HG03135 (cell line): ENCODE measurements at regions not wholly inside any gene's neighbourhood (a gene's known extent, or its start where the extent isn't known, plus 50 kb on each side); places are given as distances from the start of the nearest gene placed in this dataset.

Source experiments
- ATAC-seq: cut with Tn5 transposase; IDR thresholded peaks from one replicate; pipeline ENCODE4 v1.9.1; 2021; ENCODE audit warnings: mild to moderate bottlenecking, moderate library complexity; ENCODE audit not compliant: unreplicated experiment

DNA sequence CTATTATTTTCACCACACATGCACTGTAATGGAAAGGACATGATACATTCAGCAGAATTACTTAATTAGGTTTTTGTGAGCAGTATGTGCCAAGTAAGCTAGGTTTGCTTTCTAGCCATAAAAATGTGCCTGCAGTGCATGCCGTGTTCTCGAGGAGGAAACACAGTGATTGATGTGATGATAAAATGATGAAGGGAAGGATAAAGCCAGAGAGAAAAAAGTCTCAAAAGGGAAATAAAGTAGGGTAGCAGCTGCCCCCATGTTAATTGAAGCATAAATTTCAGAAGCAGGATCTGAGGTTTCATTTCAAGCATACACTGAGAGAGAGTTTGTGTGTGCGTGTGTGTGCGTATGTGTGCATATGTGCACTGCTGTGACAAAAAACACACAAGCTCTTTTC, 714.2 kb upstream of the C9orf72 start:
- ATAC-seq, result no peak

DNA sequence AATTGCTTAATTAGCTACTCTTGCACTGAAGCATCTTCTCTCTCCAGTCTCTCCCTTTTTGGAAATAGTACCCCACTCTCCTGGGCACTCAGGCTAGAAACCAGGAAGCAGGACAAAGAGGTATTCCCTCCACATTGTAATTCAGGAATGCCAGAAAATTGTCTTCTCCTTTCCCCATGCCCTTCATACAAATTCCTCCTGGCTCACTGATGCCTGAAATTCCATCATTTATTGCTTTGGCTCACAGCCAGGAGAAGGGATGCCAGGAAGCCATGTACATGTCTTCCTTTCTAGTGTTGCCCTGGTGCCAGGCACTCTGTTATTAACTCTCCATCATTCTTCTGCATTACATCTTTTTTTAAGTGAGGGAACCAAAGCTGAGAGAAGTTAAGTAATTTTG, 716.5 kb upstream of the C9orf72 start:
- no peak for ATAC-seq

DNA sequence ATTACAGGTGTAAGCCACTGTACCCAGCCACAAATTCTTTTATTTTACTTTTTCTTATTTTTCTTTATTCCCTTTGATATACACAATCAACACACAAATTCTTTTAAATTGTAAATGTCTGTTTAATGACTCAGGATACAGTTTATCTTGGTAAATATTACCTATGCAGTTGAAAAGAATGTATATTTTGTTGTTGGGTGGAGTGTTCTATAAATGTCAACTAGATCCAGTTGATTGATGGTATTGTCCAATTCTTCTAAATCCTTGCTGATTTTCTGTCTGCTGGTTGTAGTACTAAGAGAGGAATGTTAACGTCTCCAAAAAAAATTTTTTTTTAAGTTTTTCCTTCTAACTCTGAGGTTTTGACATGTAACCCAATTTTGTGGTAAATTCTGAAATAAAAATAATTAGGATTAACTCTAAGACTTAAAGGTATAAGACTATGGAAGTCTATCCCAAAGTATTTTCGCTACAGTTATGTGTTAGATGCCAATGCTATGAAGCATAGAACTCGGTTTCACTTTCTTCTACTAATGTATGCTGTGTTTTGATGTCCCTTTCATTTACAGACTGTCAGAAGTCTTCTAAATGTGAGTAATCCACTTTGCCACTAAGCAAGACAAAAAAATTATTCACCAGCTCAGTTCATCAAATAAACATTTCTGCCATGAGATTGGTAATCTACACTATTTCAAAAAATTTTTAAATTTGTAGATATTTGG, 720.2 kb upstream of the C9orf72 start:
- no peak for ATAC-seq

DNA sequence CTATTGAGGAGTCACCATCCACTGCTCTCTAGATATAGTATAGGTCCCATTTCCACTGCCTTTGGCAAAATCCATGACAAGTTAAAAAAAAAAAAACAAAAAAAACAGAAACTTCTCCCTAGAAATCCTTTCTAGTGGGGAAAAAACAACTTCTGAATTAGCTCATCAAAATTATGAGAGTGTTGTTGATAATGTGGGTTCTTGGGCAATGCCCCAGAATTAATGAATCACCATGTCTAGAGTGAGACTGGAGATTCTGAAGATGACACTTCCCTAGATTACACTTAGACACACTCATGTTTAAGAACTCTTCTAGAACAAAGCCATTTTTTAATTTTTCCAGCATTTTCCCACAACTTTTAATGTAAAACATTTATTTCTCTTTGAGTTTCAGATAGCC, 728.0 kb upstream of the C9orf72 start:
- ATAC-seq, result no peak

DNA sequence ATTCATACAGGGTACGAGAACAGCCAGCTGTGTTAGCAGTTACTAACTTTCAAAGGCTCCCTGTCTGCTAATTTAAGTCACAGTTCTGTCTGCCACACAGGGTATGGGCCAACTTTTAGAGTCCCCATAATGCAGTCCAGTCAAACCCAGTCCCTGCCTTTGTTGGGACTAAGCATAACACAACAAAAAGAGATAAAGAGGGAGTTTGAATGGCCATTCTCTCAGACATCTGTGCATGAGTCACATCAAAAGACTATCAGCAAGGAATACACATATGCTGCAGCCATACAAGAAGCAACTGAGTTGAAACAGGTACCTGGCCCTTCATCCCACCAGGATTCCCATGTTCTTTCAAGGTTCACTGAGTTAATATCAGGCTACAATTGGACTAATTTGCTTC, 744.5 kb upstream of the C9orf72 start:
- no peak for ATAC-seq

DNA sequence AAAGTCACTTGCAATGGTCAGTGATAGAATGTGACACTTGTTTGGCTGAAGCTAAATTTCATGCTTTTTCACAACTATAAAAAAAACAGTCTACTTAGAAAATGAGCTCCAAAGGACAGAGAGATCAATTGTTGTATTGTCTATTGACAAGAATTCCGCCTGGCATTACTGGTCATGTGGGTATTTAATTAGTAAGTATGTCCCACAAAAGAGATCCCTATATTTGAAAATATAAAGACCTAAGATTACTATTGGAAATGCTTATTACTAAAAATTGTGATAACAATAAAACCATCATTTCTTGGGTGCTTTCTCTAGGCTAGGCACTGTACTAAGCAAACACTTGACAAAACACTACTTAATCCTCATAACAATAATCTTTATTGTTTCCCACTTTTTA, 745.2 kb upstream of the C9orf72 start:
- ATAC-seq, result no peak

DNA sequence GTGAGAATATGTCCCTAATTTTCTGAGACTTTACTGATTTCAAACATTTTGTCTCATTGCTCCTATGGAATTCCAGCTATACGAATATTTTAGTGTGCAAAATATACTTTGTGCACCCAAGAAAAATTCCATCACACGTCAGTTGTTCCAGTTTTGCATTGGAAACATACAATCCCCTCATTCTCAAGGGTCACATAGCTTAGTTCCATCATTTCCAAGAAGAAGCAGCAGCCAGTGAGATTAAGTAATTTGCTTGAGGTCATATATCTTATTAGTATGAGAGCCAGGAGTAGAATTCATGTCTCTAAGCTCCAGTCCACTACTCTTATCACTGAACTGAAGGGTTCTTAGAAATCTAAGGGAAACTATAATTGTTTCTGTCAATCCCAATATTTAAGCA, 746.7 kb upstream of the C9orf72 start:
- no peak for ATAC-seq

DNA sequence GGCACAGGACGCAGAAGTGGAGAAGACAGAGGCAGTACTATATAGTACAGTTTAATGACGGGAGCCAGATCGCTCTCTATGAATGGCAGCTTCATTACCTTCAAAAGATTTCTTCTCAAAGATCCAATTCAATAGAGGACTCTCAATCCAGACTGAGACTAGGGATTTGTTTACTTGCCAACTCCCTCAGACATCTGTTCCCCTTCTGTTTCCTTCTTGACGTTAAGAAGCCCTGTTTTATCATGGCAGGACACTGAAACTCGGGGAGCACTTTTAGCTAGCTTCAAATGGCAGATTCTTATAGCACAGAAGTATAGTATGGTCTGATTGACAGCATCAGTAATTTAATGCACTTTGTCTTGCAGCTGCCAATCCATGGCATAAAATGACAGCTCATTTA, 747.3 kb upstream of the C9orf72 start:
- no peak for ATAC-seq

DNA sequence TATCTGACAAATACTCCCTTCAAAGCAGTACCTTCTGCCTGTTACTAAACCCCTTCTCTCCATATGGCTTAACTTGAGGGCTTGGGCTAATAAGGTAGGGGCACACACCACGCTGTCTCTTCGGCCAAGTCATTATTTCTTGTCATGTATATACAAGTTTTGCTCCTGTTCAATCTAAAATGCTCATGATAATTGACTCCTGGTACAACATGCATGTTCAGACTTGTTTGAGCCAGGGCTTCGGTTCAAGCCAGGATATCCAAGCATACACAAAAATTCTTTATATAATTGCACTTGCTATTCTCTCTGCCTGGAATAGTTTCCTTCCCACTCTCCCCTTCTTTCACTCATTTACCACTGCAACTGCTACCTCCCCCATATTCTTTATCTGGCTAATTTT, 756.0 kb upstream of the C9orf72 start:
- ATAC-seq, result no peak

DNA sequence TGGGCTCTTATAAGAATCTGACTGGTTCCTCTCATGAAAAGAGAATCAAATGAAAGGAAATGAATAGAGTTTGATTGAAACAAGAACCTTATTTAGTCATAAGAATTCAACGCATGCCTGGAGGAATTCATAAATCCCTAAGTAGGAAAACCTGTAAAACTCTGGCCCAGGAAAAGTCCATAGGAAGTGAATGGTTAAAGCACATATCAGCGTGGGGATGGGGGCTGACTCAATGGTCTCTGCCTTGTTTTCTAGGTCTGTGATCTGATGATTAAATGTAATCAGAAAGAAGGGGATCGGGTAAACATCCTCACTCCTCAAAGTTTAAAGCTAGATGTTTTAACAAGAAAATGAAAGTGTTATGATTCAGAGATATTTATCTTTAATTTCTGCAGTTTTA, 759.4 kb upstream of the C9orf72 start:
- no peak for ATAC-seq

DNA sequence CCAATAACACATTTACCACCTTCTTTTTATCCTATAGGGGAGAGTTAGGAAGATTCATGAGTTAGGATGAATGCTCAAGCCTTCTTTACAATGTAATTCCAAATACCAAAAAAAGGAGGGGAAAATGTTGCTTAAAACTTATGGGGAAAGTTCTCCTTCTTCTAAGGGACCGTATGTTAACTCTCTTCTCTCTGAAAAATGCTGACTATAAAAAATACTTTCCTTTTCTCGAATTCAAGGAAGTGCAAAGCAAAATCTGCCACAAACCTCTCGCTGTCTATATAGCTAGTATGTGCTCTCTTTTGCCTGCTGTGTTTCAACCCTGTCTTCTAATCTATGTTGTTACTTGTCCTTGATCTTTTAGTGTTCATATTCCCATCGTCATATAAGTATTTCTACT, 768.6 kb upstream of the C9orf72 start:
- no peak for ATAC-seq

DNA sequence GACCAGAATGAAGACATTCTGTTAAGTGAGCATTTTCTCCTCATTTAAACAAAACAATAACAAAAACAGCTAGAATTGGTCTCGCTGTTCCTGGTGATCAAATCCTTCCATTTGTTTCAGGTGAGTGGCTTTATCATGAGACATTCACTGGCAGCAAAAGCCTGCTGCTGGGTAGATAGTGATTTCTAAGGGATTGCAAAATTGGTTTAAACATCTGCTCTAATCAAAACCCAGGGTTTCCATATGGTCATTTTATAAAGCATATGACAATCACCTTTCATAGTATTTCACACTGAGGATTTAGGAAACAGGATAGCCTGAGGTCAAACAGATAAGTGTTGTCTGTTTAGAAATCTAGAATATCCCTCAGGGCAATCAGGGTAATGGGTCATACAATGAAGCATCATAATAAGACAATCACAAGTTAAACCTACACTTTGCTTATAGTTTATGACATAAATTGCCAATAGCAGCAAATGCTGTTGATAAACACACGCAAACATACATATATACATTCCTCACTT, 769.6 kb upstream of the C9orf72 start:
- no peak for ATAC-seq

DNA sequence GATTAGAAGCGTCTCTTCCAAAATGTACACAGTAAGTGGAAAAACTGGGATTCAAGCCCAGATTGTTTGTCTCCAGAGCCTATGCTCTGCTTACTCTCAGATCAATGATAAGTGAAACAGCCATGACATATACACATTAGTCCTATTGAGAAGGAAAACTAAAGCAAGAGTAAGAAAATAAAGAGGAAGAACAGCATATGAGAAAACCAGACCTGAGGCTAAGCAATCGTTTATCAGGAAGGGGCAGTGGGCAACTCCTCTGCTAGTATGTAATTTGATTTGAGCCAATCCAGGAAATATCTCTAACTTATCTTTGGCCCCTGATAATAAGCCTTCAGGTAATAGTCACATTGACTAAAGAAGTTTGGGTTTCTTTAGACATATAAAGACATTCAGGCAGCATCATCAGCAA, 789.9 kb upstream of the C9orf72 start:
- ATAC-seq, result no peak

DNA sequence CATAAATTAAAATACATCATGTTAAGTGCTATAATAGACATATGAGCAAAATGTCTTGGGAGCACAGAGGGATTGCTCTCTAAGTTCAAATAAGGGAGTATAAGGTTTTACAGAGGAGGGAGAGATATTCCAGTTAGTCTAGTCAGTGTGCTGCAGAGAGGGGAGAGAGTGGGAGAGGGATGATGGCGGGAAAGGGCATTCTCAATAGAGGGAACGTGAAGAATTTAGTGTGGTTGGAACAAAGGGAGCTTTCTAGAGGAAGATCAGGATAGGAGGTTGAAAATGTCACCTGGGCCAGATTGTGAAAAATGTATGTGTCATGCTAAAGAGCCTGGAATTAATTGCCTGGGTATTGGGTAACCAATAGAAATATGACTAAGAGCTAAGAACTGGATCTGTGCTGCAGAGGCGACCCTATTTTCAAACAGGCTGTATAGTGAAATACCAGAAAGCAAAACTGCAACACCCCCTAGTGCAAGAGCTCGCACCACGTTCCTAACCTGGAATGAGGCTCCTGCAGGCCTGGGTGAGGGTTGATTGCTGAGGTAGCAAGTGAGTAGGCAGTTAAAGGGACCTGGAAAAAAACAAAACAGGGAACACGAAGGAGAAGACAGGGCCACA, 791.8 kb upstream of the C9orf72 start:
- no peak for ATAC-seq

DNA sequence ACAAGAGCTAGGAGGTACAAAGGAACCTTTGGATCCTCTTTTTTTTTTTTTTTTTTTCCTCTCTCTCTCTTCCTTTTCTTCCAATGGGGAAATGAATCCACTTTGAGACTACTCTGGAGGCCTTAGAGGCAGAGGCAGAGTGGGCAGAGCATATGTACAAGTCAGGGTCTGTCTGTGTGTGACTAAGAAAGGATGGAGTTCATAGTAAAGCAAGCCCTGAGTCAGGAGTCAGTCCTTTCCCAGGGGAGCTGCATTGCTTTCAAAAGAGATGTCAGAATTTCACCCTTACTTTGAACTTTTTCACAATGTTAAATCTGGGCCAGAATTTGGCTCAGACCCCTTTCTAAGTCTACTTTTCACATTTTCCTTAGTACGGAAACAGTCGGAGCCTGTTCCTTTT, 792.4 kb upstream of the C9orf72 start:
- no peak for ATAC-seq

DNA sequence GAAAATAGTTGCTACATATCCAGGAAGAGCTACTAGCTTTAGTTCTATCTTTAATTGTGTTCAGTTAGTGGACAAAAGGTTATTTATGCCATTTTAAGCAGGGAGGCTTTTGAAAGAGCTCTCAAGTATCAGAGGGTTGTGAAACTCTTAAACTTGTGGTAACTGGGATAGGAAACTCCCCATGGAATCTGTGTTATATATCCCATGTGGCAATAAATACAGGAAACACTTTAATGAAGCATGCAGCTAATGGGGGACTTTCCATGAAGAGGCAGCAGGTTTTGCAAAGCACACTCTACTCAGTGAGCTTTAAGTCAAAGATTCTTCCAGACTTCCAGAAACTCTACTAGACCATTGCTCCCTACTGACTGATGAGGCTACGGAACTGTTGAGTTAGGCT, 805.0 kb upstream of the C9orf72 start:
- no peak for ATAC-seq

DNA sequence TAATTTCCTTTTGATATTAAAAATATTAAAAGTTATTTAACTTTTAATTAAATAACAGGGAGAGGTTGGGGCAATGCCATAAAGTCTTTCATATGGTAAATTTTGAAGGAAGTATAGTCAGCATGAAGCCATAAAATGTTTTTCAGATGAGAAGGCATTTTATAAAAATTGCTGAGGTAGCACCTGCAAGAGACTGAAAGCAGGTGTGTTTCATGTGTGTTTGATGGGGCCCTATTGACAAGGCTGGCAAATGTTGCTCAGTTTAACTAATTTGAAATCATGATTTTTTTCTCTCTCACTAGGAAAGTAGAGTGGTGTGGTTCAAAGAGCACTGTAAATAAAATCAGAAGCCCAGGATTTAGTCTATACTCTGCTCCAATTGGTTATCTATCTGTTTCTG, 805.8 kb upstream of the C9orf72 start:
- ATAC-seq, result no peak

DNA sequence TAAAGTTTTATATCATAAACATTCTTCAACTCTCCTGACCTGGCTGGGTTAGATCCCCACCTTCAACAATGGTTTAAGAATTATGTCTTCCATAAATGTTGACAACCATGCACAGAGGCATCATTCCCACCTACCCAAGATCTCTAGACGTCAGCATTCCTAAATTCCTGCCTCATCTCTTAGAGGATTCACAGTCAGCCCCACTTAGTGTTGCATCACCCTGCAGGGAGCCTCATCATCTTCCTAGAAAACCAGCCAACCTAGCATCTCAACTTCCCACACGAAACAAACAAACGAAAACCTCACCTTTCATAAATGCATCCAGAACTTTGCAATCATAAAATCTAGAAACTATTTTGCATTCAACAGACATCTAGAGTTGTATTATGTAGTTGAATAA, 816.1 kb upstream of the C9orf72 start:
- no peak for ATAC-seq

DNA sequence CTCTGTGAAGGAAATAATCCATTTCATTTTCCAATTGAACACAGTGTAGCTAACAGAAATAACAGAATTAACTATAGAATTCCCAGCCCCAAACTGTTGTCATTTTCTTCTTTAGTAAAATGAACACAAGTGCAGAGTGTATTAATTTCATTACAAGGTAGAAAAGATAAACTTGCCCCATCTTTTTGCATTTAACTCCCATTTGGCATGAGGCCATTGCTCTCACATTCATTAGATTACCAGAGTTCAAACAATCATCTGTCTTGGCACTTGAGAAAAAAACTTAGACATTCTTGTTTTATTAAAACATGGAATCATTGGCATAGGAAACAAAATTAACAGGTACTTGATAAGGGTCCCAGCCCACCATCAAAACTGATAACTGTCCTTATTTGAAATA, 821.5 kb upstream of the C9orf72 start:
- ATAC-seq, result no peak

DNA sequence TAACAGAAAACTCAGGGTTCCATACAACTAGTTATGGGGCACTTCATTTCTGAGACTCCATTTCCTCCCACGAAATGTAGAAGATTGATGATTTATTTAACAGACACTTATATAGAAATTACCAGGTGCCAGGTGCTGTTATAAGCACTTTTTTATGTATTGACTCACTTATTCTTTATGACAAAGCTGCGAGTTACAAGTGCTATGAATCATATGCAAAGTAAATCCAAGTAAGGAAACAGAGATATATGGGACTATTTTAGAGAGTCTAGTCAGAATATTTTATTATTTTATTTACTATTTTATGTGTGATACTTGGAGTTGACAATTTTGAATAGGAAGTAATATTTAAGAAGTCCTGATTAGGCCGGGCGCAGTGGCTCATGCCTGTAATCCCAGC, 822.8 kb upstream of the C9orf72 start:
- ATAC-seq, result no peak

DNA sequence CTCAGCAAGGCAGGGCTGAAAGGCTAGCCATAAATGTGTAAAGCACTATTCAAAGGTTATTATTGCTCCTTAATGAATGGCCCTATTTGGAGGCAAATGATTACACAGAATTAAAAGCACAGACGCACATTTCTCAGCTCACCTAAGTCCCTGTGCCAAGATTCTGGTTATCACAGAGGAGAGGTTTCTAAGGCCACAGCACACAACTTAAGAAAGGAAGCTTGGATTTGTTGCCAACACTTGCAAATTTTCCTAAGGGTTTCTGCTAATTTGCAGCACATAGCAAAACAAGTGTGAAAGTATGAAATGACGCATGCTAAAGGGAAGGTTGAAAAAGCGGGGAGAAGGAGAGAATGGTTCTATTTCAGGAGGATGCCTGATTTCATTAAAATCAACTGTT, 834.1 kb upstream of the C9orf72 start:
- ATAC-seq, result no peak

DNA sequence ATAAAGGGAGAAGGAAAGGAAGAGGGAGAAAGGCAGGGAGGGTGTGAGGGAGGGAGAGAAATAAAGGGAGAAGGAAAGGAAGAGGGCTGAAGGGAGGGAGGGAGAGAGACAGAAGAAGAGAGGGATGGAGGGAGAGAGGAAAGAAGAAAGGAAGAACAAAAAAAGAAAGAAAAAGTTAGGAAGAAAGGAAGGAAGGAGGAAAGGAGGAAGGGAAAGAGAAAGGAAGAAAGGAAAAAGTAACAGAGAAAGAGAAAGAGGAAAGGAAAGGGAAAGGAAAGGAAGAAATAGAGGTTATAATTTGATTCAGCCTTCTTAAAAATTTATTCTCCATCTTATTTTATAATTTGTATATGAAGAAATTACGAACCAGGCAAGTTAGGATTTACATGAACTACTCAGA, 836.6 kb upstream of the C9orf72 start:
- ATAC-seq, result no peak

DNA sequence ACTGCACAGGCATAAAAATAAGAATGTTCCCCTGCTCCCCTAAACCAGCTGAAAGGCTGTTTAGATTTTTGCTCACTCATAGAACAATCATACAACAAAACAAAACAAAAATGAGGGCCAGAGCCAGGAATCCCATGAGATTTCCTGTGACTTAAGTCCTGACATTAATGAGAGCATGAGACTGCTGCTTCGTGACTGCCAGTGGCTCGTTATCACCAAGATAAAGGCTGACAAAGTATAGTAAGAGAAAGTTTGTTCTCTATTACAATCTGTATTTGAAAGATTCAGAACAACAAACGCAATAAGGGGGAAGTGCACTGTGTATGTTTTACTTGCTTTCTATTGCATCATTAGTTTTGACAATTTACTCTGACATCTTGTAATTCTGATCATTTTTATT, 837.1 kb upstream of the C9orf72 start:
- ATAC-seq, result no peak
